Renal cortical epithelial cell (primary cell): ENCODE measurements at regions not wholly inside any gene's neighbourhood (a gene's known extent, or its start where the extent isn't known, plus 50 kb on each side); places are given as distances from the start of the nearest gene placed in this dataset.

ENCODE experiments used
- DNase-seq: peaks from one replicate; pipeline ENCODE4 v3.0.0-alpha.2; 2011; ENCODE audit warnings: low read depth

DNA sequence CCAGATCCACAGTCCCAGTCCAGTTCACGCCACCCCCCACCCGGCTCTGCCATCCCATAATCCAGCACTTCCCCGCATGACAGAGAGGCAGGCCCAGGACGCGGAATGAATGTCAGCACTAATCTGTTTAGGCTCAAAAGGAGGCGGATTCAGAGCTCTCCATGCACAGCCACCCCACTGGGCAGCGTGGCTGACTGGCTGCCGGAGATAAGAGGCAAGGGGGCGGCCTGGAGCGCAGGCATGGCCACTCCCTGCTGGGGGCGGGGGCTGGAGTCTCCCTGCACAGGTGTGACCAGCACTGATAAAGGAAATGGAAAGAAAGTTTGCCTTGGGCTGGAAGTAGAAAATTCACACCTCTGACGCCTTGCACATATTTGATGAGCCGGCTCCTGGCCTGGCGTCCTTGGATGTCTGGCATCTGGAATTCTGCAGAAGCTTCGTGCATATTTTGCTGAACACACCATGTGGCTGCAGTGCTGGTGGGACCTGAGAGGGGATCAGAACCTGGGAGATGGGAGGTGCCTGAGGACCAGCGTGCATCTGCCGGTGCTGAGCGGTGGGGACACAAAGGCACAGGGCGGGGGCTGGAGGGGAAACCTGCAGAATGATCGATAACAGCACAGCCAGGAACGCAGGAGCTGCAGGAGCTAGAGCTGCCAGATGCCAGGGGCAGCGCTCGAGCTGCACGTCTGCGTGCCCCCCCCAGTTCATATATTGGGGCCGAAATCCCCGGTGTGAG is 344.4 kb downstream of the CTTN start:
- no peak for DNase-seq

DNA sequence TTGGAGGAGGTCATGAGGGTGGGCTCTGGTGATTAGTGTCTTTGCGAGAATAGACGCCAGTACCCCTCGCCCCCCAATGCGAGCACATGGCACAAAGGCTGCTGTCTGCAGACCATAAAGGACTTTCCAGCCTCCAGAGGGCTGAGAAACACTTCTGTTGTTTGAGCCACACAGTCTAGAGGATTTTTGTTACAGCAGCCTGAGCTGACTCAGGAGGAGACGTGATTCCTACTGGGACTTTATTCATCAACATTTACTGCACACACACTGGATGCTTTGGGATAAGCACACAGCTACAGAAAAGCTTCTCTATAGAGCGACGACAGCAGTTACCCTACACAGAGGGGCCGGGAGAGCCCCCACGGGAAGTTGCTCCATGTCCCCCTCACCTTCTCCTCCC is 345.0 kb downstream of the CTTN start:
- no peak for DNase-seq

DNA sequence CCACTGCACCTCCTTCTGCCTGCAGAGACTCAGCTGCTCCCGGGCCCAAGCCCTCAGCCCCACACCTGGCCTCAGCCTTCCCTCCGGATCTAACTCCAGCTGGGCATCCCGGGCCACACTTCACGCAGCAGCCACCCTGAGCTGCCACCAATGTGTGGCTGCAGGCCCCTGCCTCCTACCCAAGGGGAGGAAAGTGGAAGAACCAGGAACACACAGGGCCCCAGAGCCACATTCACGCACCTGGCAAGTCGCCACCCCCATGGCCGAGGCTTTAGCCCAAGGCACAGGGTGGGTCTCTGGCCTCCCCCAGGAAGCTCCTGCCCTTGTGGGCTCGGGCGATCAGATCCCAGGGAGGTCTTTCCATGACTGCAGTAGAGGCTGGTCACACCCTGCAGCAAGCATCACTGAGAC is 345.6 kb downstream of the CTTN start:
- DNase-seq = no peak

DNA sequence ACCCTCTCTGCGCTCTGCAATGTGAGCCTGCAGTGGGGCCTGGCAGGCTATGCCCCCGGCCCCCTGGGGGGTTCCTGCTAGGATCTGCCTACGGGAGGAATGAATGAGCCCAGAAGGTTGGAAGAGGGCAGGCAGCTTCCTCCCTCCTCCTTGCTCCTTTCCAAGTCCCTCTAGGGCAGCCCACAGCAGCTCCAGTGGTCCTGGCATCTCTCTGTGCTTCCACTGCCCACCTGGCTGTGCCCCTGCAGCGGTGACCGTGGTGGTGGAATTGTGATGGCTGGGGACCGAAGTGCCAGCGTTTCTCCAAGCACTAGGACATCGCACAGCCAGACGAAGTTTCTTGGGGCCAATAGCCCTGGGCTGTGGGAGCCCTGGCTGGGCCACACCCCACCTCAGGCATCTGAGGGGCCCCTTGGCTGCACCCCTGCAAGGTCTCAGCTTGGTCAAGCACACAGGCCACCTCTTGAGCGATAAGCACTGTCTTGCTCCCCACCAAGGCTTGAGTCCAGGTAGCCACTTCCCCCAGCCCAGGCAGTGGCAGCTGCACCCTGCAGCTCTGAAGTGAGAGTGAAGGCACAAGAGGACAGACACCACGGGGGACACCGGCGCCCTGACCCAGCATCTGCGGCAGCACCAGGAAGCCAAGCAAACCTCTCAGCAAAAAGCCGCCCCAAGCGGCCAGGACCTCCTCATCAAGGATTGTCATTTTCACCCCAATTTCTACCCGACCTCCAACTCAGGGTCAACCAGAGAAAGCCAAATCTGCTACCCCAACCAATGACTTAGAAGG is 346.3 kb downstream of the CTTN start:
- DNase-seq = no peak

DNA sequence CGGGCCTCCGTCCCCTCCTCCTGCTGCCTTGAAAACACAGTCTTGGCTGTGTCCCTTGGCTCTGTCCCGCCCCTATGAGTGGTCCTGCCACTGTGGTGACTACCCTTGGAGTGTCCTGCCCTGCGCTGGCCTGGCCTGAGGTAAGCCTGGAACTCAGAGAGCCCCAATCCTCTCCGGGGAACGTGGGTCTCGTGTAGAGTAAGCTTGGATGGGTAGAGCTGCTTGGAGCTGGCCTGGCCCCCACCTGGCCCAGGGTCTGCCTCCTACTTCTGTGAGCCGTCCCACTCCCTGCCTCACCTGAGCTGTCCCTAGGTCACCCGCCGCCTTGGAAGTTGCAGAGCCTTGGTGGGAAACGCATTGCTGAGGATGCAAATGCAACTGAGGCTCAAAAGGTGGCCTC is 347.1 kb downstream of the CTTN start:
- DNase-seq = no peak

DNA sequence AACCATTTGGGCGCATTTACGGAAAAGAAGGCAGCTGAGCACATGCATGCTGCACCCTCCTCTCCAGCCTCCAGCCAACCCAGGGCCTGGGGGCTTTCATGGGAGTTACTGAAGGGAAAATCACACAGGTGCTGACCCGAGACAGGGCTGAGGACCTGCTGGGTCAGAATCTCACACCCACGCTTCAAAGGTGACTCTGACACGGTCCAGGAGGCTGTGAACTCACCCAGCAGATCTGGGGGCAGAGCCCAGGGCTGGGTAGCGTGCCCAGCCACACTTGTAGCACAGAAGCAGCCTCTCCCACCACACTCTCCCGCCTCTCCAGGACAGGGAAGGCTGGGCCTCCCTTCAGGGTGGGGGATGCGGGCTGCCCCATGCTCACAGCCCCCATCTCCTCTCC is 347.6 kb downstream of the CTTN start:
- DNase-seq = no peak

DNA sequence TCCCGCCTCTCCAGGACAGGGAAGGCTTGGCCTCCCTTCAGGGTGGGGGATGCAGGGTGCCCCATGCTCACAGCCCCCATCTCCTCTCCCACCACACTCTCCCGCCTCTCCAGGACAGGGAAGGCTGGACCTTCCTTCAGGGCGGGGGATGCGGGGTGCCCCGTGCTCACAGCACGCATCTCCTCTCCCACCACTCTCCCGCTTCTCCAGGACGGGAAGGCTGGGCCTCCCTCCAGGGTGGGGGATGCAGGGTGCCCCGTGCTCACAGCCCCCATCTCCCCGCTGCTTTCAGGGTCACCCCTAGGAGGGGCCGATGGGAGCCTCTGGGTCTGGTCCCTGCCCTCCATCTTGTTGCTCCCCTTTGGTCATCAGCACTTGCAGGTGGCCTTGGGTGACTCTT is 348.0 kb downstream of the CTTN start:
- no peak for DNase-seq

DNA sequence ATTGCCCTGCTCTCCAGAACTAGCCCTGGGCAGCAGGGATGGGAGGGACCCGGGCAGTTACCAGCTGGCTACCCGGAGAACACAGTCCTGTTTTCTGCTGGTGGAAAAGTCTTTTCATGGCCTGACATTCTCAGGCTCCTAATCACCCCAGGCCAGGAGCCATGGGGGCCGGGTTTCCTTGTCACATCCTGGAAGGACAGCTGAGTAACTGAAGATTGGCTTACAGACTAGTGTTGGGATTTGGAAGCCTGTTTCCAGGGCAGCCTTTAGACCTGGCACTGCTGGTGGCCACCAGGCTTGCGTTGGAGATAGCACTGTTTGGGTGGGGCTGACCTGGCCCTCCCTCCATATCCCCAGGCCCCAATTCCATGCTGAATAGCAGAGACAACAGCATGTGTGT is 349.0 kb downstream of the CTTN start:
- no peak for DNase-seq

DNA sequence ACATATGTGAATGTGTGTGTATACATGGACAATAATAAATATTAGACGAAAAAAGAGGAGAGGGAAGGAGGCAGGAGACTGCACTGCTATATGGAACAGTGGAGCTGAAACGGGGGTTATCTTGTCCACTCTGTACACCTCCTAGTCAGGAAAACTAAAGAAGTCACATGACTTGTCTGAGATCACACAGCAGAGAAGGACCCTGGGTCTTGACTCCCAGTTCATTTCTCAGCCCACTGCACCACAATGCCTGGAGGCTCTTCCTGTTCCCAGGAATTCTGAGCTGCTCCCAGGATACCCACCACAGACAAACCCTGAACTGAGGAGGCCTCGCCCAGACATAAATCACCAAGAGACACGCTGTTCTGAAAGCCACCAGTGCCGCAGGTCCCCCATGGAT is 349.6 kb downstream of the CTTN start:
- DNase-seq = no peak

DNA sequence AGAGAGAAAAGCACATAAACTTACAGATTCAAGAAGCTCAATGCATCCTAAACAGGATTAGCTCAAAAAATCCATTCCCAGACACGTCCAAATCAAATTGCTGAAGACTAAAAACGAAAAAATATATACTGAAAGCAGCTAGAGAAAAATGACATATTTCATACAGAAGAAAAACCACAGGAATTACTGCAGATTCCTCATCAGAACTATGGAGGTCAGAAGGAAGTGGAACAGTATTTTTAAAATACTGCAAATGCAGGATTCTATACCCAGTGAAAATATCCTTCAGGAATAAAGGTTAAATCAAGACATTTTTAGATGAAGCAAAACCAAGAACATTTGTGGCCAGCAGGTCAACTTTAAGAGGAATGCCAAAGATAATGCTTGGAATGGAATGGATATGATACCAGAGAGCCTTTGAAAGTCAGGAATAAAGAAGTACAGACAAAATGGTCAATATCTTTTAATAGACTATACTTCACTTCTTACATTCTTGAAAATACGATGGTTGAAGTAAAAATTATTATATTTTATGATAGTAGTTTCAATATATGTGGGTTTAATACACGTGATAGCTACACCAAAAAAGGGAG is 352.9 kb downstream of the CTTN start:
- DNase-seq = peak; percentile 38

DNA sequence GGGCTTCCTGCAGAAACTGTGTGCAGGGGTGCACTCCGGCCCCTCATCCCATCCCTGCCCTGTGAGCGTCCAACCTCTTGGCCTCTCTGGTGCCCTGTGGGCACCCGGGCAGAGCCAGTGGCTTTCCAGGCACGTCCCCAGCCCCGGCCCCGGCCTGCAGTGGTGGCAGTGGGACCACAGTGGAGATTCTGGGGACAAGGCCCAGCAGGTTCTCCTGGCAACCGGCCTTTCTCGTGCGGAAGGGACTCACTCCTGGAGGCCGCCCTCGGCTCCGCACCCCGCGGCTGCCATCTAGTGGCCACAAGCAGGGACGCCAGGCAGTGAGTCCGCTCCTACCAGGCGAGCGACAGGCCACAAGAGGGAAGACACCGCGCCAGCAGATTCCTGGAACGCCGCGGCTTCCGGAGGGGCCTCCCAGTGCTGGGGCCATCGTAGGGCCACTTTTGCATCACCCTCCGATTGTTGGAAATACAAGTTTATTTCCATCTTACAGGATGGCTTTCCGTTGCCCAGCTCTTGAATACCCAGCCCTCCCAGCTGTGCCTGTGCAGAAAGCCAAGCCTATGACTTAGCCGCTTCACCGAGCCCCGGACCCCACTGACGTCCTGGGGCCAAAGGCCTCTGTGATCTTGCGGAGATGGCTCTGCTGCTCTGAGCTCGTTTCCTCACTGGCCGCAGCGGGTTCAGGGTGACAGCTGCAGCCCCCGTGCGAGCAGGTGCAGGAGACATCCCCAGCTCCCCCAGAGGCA is 357.3 kb downstream of the CTTN start:
- peak; percentile 23 for DNase-seq

DNA sequence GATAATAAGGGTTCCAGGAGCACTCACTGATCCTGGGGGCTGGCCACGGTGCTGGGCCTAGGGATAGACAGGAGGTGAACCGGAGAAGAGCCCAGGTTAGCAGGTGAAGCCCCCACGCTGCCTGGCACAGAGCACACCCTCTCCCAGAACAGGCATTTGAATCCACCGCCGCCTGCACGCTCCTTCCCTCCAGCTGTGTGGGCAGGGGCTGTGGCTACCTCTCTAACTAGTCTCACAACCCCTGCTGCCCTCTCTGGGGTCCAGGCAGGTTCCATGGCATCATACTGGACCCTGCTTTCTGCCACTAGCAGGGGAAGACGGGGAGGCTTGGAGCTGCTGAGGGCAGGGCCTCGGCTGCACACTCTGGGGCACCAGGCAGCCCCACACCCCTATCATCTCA is 358.0 kb downstream of the CTTN start:
- no peak for DNase-seq

DNA sequence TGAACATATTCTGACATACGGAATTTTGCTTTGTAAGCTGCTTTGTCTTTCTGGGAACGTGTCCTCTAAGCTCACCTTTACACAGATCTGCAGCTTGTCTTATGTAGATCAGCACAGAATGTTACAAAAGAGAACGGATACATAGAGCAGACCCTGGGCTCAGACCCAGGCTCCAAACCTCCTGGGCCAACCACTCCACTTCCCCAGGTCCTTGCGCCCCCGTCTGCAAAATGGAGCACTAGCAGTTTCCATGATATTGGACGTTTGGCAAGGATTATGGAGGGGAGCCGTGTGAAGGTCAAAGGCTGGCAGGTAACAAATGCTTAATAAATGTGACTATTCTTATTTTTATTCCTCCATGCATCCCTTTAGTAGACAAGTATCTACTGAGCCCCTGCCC is 358.4 kb downstream of the CTTN start:
- no peak for DNase-seq

DNA sequence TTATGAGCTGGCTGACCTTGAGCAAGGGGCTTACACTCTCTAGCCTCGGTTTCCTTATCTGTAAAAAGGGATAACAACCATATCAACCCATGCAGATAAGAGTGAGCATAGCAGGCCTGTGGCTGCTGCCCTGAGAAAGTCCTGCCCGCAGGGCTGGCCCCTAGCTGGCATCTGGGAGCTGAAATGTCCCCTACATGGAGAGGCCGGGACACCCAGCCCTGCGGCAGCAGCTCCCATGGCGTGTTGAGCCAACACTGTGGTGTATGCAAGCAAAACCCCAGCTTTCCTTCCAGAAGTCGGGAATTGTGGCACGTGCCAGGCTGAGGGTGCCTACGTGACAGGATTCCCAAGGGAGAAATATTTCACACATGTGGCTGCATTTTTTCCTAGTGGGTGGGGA is 358.9 kb downstream of the CTTN start:
- no peak for DNase-seq

DNA sequence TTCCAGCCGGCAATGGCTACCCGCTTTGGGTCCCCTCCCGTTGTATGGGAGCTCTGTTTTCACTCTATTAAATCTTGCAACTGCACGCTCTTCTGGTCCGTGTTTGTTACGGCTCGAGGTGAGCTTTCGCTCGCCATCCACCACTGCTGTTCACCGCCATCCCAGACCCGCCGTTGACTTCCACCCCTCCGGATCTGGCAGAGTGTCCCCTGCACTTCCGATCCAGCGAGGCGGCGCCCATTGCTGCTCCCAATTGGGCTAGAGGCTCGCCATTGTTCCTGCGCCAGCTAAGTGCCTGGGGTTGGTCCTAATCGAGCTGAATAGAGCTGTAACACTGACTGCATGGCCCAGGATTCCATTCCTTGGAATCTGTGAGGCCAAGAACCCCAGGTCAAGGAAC is 359.9 kb downstream of the CTTN start:
- no peak for DNase-seq

DNA sequence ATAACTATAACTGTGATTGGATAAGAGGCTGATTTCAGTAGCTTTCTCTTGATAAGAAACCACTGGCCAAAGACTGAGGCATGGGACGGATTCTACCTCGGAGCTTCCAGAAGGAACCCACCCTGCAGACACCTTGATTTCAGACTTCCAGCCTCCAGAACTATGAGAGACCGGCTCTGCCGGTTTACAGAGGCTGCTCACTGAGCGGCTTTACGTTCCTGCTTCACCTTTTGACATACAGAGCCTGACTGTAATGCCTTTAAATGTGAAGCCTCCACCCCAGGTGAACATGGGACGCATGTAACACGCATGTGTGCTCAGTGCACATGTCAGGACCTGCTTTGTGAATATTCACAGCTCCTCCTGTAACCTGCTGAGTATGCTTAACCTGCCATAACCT is 361.5 kb downstream of the CTTN start:
- DNase-seq = no peak

DNA sequence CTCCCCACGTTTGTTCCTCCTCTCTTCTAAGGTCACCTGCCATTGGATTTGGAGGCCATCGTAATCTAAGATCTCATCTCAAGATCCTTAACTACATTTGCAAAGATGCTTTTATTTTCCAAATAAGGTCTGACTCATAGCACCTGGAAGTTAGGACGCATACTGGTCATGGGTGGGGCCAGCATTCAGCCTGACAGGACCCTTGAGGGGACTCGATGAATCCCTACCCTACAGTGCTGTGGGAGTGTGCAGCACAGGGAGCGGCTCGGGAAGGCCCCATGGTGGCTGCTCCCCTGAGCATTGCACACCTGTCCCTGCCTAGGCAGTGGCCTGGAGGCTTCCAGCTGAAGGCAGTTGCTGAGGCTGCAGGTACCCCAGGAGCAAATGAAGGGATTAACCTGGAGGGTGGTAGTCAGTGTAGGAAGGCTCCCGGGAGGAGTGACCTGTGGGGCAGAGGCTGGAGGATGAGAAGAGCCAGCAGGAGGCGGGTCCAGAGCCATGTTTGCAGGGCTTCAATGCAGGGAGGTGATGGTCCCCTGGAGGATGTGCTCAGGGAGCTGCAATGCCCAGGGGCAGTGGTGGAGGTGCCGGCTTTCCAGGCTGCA is 362.2 kb downstream of the CTTN start:
- DNase-seq = peak; percentile 5

DNA sequence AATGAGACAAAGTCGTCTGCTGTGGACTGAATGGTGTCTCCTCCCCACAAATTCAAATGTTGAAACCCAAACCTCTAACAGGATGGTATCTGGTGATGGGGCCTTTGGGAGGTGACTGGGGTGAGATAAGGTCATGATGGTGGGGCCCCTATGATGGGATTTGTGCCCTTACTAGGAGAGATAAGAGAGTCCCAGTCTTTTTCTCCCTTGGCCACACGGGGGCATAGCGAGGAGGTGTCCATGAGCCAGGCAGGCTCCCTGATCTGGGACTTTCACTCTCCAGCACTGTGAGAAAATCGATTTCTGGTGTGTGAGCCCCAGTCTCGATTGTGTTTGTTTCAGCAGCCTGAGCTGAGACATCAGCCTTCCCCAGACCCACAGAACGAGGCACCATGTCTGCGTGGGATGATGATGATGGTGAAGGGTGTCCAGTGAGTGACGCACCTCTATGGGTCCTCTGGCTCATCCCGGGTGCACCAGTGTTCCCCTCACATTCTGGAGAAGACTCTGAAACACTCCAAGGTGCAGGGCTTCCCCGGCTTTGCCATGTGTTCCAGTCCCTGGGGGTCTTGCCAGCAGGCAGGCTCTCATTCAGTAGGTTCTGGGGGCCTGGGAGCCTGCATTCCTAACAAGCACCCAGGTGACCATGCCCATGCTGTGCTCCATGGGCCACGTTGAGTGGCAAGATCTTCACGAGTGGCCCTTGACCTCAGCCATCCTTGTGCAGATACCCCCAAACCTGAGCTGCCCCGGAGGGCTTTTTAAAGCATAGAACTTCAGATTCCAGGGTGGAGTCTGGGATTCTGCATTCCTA is 363.0 kb downstream of the CTTN start:
- DNase-seq = no peak

DNA sequence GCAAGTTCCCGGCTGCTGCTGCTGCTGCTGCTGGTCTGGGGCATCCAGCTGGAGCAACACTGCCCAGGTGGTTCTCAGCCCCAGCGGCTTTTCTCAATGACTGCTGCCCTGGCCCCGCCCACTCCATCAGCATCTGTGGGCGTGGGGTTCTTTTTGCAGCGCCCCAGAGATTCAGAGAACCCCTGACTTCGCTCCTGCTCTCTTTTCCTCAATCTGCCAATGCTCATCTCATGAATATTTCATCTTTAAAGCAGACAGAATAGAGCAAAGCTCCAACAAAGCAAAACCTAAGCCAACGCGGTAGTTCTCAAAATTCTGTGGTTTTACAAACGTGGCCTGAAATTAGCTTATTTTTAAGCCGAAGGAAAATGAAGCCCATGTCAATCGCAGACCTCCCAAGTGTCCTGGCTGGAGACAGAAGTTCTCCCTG is 363.6 kb downstream of the CTTN start:
- no peak for DNase-seq

DNA sequence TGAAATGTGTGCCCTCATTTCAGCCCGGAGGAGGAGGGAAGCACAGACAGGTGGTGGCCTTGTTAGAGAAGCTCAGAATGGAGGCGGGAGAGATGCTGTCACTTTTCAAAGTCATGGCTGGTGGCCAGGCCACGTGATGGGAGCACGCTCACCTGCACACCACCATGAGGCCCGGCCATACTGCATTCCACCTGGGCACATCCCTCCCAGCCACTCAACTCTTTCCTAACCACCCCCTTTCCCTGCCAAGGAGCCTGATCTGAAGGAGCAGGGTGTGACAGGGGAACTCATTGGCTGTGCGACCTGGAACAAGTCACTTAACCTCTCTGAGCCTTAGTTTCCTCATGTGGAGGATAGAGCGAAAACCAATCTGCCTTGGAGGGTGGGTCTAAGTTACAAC is 364.5 kb downstream of the CTTN start:
- no peak for DNase-seq

DNA sequence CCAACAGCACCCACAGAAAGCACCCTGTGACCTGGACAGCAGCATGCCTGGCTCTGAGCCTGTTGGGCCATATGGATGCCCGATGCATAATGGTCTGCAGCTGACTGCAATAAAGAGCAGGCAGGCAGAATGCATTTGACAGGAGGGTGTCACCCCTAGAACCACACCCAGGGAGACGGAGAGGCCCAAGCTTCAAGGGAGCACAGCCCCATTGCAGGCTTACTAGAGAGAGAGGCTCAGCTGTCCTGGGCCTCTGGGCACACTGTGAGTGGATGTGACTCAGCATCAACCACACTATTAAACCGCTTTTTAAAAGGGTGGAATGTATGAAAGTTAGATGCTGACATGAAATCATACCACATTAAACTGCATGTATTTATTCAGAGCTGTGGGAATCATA is 365.3 kb downstream of the CTTN start:
- no peak for DNase-seq
